Sigmoid colon (tissue), 6 donors: ENCODE measurements at regions not wholly inside any gene's neighbourhood (a gene's known extent, or its start where the extent isn't known, plus 50 kb on each side); places are given as distances from the start of the nearest gene placed in this dataset.

Source experiments
- DNase-seq: peaks from one replicate; pipeline ENCODE4 v3.0.0-alpha.2; 2019
- H3K27ac ChIP-seq, 4 donors: fragments of 200-600 bp; sonication (generic); one replicate each; pipeline ENCODE4 v1.5.1; 2016 to 2019; ENCODE audit warnings: mild to moderate bottlenecking in 1 of 4
- H3K27me3 ChIP-seq, 3 donors: fragments of 200-600 bp; sonication (generic); one replicate each; pipeline ENCODE4 v1.5.1; 2019; ENCODE audit warnings: mild to moderate bottlenecking in 1 of 3
- H3K36me3 ChIP-seq, 4 donors: fragments of 200-600 bp; sonication (generic); one replicate each; pipeline ENCODE4 v1.5.1; 2016 to 2019
- H3K4me1 ChIP-seq, 4 donors: fragments of 200-600 bp; sonication (generic); one replicate each; pipeline ENCODE4 v1.5.1; 2017 to 2019
- H3K4me3 ChIP-seq, 4 donors: fragments of 200-600 bp; sonication (generic); one replicate each; pipeline ENCODE4 v1.5.1; 2017 to 2019; ENCODE audit warnings: mild to moderate bottlenecking in 2 of 4, moderate library complexity in 1 of 4
- H3K9me3 ChIP-seq, 4 donors: fragments of 200-600 bp in 3 of 4; sonication (generic) in 3 of 4; one replicate each; pipeline versions ENCODE4 v1.5.1 to v1.6.1; 2013 to 2019
- EP300 ChIP-seq, 4 donors: sonication (generic); formaldehyde crosslinking; IDR thresholded peaks; one replicate each; pipeline ENCODE4 v1.6.1; 2017; ENCODE audit warnings: antibody characterized with exemption in 4 of 4
- POLR2A ChIP-seq, 2 donors: fragments of 450-650 bp; IDR thresholded peaks; one replicate each; pipeline ENCODE4 v1.6.1; 2016; ENCODE audit warnings: antibody characterized with exemption in 2 of 2, mild to moderate bottlenecking in 2 of 2, moderate library complexity in 2 of 2
- POLR2AphosphoS5 ChIP-seq, 4 donors: sonication (generic); formaldehyde crosslinking; IDR thresholded peaks; one replicate each; pipeline ENCODE4 v1.6.1; 2017; ENCODE audit warnings: antibody characterized with exemption in 4 of 4
- WGBS, 2 donors: extraction: QIAGEN DNeasy Blood & Tissue Kit; methylation state at CpG; one replicate each; pipeline ENCODE4 v1.1.7; 2013; 5-methylcytosine and 5-hydroxymethylcytosine counted together
- intact Hi-C: fragments of 100-400 bp; cut with DNase I; formaldehyde crosslinking; loops from one replicate; pipeline ENCODE4 v1.15.1; 2023
- TF ChIP-seq, protein P1 (sequence below), 4 experiments: fragments of 450-650 bp in 3 of 4; fragments of 200-600 bp in 1 of 4; IDR thresholded peaks; one replicate each; pipeline ENCODE4 v1.5.1; 2016 to 2019; ENCODE audit warnings: antibody characterized with exemption in 4 of 4, mild to moderate bottlenecking in 3 of 4, moderate library complexity in 2 of 4
- donor health status: healthy with polysubstance abuse.
- donor health status: healthy.

DNA sequence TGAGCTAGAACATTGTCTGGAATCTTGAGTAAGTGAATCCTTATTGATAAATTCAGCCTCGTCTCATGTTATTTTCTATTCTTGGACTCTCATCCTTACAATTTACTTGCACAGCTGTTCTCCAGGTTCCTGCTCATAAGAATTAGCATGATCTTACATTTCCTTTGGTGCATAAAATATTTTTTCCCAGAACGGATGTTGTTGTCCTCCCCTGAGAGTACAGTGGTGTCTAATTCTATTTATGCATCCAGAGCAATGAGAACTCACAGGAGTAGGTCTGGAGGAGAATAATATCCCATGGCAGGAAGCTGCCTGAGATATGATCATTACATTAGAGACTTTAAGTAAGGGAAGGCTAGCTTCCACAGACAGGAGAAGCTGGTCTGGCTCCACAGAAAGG, 178.4 kb upstream of the MAST4 start:
- Histone ChIP-seq H3K9me3 (no peaks in the 10 kb centered on the region), H3K27ac (no peak overlapping the region), H3K36me3 (no peaks in the 10 kb centered on the region), H3K27me3 (no peaks in the 10 kb centered on the region), H3K4me1 (no peaks in the 10 kb centered on the region), H3K4me3 (no peak overlapping the region)
- WGBS, 2 donors: 65 to 75% methylated on average over 2 of the region's 2 CpGs
- intact Hi-C loops: no loop called here
- no peak for DNase-seq
- TF ChIP-seq EP300 (IDR thresholded peaks at IDR 0.05): no peak
- no peak for TF ChIP-seq POLR2AphosphoS5 (IDR thresholded peaks at IDR 0.05)
- TF ChIP-seq, protein P1, sequence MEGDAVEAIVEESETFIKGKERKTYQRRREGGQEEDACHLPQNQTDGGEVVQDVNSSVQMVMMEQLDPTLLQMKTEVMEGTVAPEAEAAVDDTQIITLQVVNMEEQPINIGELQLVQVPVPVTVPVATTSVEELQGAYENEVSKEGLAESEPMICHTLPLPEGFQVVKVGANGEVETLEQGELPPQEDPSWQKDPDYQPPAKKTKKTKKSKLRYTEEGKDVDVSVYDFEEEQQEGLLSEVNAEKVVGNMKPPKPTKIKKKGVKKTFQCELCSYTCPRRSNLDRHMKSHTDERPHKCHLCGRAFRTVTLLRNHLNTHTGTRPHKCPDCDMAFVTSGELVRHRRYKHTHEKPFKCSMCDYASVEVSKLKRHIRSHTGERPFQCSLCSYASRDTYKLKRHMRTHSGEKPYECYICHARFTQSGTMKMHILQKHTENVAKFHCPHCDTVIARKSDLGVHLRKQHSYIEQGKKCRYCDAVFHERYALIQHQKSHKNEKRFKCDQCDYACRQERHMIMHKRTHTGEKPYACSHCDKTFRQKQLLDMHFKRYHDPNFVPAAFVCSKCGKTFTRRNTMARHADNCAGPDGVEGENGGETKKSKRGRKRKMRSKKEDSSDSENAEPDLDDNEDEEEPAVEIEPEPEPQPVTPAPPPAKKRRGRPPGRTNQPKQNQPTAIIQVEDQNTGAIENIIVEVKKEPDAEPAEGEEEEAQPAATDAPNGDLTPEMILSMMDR (IDR thresholded peaks at IDR 0.05): no peak
- TF ChIP-seq POLR2A (IDR thresholded peaks at IDR 0.05): no peak

DNA sequence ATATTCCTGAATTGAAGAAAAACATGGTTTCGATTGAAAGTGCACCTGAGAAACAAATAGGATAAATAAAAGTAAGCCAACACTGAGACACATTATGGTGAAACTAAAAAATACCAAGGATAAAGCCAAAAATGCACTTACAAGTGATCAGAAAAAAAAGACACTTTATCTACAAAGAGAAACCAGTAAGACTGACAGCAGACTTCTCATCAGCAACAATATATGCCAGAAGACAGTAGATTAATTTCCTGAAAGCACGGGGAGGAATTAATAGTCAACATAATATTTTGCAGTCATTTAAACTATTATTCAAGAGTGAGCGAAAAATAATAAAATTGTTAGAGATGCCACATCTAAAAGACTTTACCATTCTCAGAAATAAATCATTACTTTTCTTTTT, 172.7 kb upstream of the MAST4 start:
- no peak overlapping the region for H3K27ac ChIP-seq
- intact Hi-C loops: no loop called here
- H3K27me3 ChIP-seq: no peaks in the 10 kb centered on the region
- TF ChIP-seq, protein P1 (IDR thresholded peaks at IDR 0.05): no peak
- no peak for TF ChIP-seq POLR2A (IDR thresholded peaks at IDR 0.05)
- 87 to 96% methylated on average over 3 of the region's 3 CpGs for WGBS, 2 donors
- H3K4me3 ChIP-seq: no peak overlapping the region
- DNase-seq: no peak
- H3K36me3 ChIP-seq: no peaks in the 10 kb centered on the region
- no peaks in the 10 kb centered on the region for H3K4me1 ChIP-seq
- peaks cover 0 to 2% (median 0%) of the 10 kb centered on the region in 4 donors for H3K9me3 ChIP-seq

DNA sequence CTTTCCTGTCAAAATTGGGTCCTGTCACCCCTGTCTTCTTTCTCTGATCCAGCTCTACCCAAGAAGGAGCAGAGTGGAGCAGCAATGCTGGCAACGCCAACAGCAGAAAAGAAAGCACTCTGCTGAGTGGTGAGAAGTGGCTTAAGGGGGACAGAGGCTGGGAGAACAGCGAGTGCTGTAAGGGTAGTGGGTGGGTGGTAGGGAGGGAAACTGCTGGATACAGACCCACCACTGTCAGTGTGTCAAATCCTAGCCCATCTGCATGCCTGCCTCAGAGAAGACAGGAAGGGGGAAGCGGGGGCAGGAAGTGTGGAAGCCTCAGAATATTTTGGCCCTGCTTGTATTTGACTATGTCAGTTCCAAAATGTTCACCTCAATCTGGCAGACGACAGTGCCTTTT, 170.4 kb upstream of the MAST4 start:
- Histone ChIP-seq H3K9me3 (peaks cover 0 to 2% (median 0%) of the 10 kb centered on the region in 4 donors), H3K27me3 (no peaks in the 10 kb centered on the region), H3K4me3 (no peak overlapping the region), H3K4me1 (no peaks in the 10 kb centered on the region), H3K27ac (no peak overlapping the region), H3K36me3 (no peaks in the 10 kb centered on the region)
- TF ChIP-seq POLR2AphosphoS5 (IDR thresholded peaks at IDR 0.05) (no peak), EP300 (IDR thresholded peaks at IDR 0.05) (no peak), POLR2A (IDR thresholded peaks at IDR 0.05) (no peak)
- TF ChIP-seq, protein P1 (IDR thresholded peaks at IDR 0.05): no peak
- WGBS, 2 donors: 63 to 72% methylated on average over 4 of the region's 4 CpGs
- DNase-seq: no peak
- intact Hi-C loops: no loop called here

DNA sequence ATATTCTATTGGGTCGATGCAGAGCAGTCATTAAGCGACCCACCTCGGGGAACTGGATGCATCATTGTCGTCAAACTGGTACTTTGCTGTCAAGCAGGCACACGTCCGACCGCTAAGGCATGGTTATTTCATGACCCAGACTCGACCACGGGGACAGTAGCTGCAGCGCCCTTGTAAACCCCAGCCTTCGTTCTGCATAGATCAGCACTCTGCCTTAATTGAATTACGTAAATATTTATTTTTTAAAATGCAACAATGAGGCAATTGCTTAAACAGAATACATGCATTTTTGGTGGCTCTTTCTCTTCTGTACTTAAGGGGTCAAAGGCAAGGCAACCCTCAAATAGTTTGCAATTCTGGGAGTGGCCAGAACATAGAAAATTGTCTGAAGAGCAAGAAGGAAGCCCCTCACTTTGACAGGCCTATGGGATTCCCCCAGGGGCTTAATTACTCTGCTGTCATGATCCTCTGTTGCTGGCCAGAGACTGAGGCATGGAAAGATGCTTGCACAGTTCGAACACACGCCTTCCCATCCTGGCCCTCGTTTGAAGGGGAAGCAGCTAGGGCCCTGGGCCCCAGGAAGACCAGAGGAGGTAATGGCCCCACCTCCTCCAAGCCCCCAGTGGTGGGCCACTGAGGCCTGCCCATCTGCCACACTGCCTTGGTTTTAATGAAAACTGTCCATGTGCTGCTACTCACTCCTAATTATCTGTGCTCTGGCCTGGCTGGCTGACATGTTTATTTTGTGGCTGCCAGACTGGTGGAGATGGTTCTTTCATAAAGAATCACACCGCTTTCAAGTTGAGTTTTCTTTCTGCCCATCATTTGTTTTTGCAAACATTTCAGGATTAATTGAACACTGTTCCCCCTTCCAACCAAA, 169.7 kb upstream of the MAST4 start:
- no peaks in the 10 kb centered on the region for H3K36me3 ChIP-seq
- H3K4me3 ChIP-seq: no peak overlapping the region
- H3K27ac ChIP-seq: no peak overlapping the region
- intact Hi-C loops: no loop called here
- no peak for TF ChIP-seq POLR2AphosphoS5 (IDR thresholded peaks at IDR 0.05)
- TF ChIP-seq, protein P1 (IDR thresholded peaks at IDR 0.05): no peak
- TF ChIP-seq POLR2A (IDR thresholded peaks at IDR 0.05): no peak
- TF ChIP-seq EP300 (IDR thresholded peaks at IDR 0.05): no peak
- no peaks in the 10 kb centered on the region for H3K4me1 ChIP-seq
- H3K9me3 ChIP-seq: peaks cover 0 to 2% (median 0%) of the 10 kb centered on the region in 4 donors
- no peak for DNase-seq
- H3K27me3 ChIP-seq: no peaks in the 10 kb centered on the region
- WGBS, 2 donors: 69% methylated on average over 16 of the region's 16 CpGs

DNA sequence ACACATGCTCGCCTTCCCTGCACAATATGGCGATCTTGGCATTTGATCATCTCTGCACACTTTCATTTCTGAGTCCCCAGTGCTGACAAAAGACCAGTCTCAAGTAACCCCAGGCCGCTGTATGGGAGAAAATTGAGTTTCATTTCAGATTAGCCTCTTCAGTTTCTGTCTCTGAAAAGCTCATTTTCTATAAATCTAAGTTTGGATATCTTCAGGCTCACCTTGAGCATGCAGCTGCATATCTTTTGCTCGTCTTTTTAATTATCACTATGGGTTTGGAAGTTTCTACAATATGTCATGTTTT, 169.1 kb upstream of the MAST4 start:
- intact Hi-C loops: no loop called here
- no peaks in the 10 kb centered on the region for H3K36me3 ChIP-seq
- no peak overlapping the region for H3K27ac ChIP-seq
- WGBS, 2 donors: 74 to 78% methylated on average over 4 of the region's 4 CpGs
- no peak for DNase-seq
- H3K4me3 ChIP-seq: no peak overlapping the region
- H3K9me3 ChIP-seq: peaks cover 0 to 2% (median 0%) of the 10 kb centered on the region in 4 donors
- H3K4me1 ChIP-seq: no peaks in the 10 kb centered on the region
- no peaks in the 10 kb centered on the region for H3K27me3 ChIP-seq
- TF ChIP-seq EP300 (IDR thresholded peaks at IDR 0.05): no peak
- TF ChIP-seq POLR2AphosphoS5 (IDR thresholded peaks at IDR 0.05): no peak
- TF ChIP-seq, protein P1 (IDR thresholded peaks at IDR 0.05): no peak
- no peak for TF ChIP-seq POLR2A (IDR thresholded peaks at IDR 0.05)
